UCSD-AML1 (cell line): ENCODE measurements at regions not wholly inside any gene's neighbourhood (a gene's known extent, or its start where the extent isn't known, plus 50 kb on each side); places are given as distances from the start of the nearest gene placed in this dataset.

ENCODE experiments used
- DNase-seq: peaks from one replicate; lab custom pipeline; 2025; ENCODE audit not compliant: unreplicated experiment; lab: John Stamatoyannopoulos, UW

DNA sequence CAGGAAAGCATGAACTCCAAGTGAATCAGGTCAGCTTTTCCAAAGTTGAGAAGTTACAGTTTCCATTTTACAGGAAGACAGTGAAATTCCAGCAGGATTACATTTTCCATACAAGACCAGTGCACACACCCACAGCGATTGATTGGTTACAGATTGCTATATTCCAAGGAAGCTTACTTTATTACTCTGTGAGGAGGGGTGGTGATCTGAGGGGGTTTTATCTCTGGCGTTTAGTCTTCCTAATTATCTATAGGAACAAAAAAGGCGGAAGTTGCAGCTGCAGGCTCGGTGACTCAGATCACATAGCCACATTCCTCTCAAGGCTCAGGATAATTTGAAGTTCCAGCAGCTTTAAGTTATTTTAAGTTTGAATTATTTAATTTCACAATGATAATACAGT lies 450.4 kb upstream of the NMUR2 start:
- no peak for DNase-seq

DNA sequence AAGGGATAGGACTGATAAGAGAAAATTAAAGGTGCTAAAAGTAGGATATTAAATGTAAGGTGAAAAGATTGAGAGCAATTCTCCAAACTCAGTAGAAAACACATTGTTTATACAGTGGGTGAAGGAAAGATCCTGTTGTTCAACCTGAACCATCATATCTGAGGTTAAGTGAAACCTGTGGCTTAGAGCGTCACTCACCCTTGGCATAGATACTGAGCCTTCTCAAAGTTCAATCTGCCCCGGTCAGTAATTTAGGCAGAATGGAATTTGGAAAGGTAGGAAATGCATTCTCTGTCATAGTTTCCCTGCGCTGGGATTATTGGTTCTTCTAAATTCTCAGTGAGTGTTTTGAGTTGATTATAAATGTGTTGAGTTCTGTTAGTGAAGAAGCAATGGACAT lies 456.2 kb upstream of the NMUR2 start:
- no peak for DNase-seq

DNA sequence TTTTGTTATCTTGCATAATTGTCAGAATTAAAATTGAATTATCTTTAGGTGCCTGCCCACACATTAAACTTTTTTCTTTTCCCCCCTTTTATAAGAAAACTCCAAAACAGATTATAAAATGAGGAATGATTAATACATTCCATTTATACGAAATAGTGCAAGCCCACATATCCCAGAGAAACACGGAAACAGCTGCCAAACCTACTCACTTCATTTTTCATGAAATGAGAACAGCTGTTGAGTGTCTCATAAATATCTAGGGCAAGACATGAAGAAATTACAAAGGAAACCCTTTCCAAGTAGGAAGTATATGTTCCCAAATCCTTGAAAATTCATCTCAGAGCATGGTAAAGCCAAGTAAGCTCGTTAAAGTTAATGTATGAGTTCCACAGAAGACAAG lies 459.4 kb upstream of the NMUR2 start:
- DNase-seq, result no peak

DNA sequence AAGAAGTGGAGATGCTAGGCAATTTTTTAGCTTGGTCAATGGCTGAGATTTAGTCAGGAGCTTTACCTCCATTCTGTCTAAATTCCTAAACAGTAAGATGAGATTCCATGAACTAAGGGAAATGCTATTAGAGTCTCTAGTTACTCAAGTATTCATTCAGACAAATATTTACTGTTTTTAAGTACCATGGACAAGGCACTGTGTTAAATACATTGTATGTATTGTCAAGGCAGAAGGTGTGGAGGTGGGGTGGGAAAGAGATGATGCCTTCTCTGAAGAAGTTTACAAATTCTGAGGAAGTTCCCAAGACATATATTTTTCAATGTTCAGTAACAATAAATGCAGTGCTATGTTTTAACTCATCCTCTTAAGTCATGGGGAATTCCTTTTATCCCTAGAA lies 459.9 kb upstream of the NMUR2 start:
- DNase-seq, result no peak

DNA sequence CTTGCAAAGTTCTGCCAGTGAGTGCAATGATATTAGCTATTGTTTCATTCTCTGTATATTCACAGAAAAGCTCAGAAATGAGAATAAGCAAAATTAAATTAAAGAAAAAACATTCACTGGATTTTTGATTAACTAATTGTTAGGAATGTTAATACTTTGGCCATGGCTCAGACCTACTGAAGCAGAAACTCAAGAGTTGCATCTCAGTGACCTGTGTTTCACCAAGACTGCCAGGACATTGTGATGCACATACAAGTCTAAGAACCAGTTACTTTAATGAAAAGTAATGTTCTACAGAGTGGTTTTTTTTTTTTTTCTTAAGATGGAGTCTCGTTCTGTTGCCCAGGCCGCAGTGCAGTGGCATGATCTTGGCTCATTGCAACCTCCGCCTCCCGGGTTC lies 464.9 kb upstream of the NMUR2 start:
- no peak for DNase-seq

DNA sequence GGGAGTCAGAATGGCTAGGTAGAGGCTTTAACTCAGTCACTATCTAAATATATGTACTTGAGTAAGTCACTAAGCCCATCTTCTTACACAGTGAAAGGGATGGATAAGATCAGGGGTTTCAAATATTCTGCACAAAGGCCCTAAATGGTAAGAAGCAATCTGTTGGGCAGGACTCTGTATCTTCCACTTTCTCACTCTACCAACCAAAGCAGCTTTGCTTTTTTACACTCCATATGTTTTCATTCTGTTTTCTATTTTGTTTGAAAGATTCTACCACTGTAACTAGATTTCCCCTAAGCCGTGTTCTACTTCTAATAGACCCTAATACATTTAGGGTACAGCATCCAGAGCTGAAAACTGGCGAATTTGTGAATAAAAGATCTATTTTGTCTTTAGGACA lies 477.5 kb upstream of the NMUR2 start:
- DNase-seq, result no peak

DNA sequence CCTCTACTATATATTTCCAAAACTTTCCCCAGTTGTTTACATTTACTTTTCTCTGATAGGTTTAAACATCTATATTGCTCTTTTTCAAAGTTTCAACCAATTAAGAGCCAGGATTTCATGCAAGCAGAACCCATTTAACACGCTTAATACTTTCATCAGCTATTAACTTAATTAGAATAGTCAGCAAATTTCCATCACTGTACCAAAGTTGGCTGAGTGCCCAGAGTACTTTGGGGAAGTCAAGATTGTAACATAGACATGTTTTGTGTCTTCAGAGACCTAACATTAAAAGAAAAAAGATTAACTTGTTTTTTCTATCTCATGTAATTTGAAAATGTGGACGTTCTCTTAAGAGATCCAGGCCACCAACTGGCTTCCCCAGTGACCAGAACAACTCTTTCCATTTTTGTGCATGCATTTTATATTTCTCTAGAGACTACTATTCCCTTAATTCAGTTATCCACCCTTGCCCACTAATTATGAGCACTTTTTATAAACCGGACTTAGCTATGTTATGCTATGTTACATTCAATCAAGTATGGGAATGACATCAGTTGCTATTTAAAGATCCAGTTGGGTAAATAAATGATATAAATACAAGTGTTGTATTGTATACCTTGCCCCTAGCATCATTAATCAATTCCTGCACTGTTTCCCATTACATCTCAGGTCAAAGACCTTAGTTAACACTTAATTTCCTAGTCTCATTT lies 478.1 kb upstream of the NMUR2 start:
- no peak for DNase-seq

DNA sequence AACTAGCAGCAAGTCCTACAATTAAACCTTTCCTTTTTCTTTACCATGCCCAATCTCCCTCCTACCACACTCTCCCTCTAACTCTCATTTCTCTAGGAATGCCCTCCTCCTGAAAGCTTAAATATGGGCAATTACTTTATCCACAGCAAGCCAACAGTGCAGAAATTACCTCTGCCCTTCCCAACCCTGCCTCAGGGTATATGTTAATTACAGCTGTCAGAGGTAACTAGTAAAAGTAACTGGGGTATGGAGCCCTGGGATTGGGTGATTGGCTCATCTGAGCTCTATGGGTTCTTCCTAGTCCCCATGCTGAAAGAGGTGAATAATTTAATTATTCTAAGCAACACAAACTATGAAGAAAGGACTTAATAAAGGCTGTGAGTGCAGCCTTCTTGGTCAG lies 478.9 kb upstream of the NMUR2 start:
- DNase-seq, result no peak

DNA sequence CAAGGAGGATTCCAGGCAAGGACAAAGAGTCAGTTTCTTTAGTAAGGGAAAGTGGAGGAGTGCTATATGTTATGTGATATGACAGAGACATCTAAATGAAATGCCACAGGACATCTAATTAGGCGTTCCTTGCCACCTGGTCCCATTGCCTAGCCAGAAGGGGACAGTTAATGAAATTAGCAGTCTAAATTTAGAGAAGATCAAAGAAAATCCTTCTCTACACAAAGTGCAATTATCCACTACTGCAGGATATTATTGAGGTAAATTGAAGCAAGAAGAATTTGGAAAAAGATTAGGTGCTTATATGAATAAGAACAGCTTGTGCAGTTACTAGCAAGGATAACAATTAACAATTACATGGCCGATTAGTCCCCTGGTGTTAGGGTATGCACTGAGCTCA lies 495.3 kb upstream of the NMUR2 start:
- DNase-seq, result no peak

DNA sequence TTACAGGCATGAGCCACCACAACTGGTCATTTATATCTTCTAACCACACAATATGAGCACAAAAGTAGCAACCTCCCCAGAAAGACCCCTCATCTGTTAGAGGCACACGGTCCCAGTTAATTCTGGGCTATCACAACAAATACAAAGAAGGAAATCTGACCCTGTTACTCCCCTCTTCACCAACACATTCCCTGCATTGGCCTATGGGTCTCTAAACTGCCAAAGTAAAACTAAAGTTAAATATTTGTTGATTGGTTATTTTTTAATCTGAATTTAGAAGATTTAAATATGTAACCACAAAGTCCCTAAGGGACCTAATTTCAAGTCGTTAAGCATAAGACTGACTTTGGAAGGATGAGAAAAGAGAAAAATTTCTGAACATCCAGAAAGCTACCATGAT lies 496.7 kb upstream of the NMUR2 start:
- no peak for DNase-seq

DNA sequence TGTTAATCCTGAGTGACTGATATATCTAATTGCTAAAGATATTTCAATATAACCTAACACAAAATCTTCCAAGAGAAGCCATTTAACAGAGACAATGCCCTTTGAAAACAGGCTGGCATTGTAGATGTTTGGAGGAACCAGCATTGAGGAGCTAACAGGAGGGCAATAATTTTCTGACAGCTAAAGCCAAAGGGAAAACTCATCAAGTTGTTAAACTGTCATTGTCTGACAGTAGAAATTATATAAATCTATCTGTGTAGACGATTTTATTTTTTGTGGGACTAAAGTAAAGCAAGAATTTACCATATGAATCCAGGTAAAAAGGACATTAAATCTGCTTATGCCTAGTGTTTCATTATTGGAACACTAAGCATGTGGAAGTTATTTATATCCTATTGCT lies 500.2 kb upstream of the NMUR2 start:
- no peak for DNase-seq

DNA sequence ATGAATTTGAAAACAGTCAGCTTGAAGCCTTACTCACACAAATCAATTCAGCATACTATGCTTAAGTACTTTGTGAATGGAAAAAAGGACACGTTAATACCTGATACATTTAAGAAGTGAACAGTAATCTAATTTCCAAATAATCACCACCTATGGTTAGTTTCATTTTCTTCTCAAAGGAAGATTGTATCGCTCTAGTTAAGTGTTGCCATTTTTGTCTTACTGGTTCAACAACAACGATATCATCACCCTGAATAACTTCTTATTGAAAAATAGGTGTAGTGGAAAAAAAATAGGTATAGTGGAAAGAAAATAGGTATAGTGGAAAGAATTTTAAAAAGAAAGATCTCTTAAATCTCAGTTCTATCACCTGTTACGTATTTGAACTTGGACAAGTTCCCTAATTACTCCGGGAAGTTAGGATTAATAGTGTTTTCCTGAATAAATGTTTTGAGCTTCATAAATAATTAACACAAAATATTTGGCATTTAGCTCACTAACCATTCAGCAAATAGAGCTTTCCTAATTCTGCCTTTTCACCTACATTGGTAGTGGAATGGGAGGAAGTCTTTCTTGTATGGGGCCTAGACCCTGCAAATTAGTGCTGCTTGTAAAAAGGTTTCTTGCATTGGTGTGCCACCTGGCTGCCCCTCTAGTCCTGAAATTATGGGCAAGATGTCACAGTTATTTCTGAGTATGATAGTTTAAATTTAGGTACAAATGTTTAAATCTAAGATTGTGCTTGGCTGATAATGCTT lies 502.6 kb upstream of the NMUR2 start:
- DNase-seq, result no peak

DNA sequence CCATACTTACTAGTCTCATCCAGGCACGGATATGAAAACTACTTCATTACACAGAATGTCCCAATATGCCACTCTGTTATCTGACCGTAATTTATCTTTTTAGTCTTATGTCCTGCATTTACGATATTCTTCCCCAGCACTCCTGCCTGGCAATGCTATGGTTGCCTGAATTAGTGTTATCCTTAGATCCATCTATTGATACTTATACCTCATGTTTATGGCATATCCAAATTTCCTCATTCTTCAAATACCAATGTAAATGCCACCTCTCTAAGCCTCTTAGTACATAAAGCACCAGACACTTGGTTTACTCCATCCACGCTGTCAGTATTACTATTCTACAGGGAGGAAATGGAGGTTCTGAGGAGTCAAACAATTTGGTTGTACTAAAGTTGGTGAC lies 507.8 kb upstream of the NMUR2 start:
- no peak for DNase-seq

DNA sequence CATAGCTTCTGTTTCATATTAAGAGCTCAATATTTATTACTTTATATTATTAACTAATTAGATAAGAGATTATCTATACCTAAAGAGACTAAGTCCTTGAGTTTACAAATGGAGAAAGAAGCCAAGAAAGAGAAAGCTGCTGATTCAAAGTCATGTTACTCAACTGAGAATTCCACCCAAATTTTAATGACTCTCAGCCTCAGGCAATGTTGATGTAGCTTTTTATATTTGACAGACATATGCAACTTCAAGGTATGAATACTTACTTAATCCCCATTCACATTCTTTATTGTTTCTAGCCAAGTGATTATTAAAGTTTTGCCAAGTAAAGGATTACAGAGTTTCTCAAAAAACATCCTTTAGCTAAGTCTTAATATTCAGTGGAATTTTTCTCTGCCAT lies 527.5 kb upstream of the NMUR2 start:
- no peak for DNase-seq

DNA sequence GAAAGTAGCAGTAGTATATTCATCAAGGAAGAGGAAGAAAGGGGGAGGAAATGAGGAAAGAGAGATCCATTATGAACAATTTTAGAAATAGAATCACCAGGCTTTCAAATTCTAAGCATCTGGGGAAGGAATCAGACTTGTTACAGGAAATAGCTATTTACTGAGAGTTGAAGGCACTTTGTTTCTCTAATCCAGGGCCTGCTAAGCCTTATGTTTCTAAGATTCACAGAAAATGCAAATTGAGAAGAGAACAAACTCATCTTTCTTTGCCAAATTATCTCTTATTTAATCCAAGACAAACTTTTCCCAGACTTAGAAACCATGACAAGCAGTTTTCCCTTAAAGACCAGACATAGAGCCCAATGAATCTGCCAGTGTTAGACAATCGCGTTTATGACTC lies 528.0 kb upstream of the NMUR2 start:
- DNase-seq, result no peak

DNA sequence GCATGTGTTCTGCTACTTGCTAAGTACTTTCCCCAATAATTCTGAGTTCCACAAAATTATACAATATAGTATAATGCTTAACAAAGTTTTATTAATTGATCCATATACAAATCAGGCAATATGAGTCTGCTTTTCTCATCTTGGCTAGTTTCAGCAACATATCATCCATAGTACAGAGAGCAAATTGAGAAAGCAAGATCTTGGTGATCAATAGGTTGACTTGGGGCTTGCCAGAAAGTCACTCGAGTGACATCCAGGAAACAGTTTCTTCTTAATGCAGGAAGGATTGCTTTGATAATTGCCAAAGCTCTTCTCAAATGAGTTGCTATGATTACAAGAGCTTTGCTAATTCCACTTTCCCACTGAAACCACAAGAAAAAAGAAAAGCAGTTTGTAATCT lies 533.6 kb upstream of the NMUR2 start:
- DNase-seq, result no peak

DNA sequence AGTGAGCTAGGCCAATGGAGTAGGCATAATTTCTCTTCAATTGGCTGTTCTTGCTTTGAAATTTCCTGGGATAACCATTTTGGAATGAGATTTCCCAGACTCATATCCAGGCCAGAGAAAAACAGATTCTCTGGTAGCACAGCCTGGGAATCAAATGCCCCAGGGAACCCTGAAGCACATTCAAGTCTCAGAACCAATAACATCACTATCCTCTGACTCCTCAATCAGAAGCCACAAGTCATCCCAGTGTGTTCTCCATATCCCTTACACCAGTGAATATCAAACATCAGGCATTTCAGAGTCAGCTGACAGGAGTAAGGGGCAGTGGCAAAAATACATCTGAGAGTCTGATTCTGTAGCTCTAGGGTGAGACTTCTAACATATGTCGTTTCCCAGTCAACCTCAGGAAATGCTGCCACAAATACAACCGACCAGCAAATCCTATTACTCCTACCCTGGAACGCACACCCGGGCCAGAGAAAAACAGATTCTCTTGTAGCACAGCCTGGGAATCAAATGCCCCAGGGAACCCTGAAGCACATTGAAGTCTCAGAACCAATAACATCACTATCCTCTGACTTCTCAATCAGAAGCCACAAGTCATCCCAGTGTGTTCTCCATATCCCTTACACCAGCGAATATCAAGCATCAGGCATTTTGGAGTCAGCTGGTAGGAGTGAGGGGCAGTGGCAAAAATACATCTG lies 537.7 kb upstream of the NMUR2 start:
- DNase-seq, result no peak

DNA sequence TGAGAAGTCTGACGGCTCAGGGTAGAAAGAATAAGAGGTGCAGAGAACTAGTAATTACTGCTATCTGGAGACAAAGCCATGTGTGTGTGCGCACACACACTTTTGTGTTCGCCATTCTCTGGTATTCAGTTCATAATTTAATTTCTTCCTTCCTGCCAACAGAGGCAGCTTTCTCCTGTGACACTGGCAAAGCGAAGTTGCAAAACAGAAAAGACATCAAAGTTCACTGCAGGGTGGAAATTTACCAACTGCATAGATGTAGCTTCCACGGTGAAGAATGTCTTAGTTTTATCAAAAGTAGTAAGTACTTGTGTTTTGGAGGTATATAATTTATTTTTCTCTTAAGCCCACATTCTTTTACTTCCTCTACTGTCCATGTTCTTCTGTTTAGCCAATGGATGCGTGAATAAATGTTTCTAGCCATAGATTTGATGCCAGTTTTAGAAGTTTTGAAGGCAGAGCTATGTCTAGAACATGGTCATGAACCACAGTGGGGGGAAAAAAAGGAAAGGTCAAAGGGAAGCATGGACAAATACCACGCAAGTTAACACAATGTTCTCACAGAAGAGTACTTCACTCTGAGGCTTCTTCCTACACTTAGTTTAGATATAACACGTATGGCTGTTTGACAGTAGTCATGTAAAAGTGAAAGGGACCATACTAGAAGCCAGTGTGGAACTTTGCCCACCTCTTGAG lies 536.5 kb upstream of the GRIA1 start:
- DNase-seq, result no peak

DNA sequence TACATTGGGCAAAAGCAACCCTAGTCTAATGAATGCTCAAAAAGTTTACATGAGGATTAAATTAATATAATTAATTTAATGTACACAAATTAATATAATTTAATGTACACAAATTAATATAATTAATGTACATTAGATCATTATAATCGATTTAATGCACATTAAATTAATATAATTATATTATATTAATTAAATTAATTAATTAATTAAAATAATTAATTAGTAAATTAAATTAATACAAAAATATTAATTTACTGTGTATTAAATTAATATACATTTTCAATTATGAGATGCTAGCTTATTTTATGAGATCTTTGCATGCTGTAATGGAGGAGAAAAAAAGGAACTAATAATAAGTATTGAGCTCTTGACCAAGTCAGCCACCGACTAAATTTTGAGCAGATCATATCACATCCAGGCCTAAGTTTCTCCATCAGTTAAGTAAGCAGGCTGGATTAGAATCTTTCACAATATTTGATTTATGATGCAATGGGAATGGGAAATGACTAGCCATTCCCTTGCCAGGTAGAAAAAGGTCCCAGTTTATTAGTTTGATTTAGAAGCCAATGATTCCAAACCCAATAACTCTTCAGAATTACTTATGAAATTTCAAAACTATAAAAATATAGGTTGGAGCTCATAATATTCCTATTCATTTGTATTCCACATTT lies 533.4 kb upstream of the GRIA1 start:
- DNase-seq, result no peak

DNA sequence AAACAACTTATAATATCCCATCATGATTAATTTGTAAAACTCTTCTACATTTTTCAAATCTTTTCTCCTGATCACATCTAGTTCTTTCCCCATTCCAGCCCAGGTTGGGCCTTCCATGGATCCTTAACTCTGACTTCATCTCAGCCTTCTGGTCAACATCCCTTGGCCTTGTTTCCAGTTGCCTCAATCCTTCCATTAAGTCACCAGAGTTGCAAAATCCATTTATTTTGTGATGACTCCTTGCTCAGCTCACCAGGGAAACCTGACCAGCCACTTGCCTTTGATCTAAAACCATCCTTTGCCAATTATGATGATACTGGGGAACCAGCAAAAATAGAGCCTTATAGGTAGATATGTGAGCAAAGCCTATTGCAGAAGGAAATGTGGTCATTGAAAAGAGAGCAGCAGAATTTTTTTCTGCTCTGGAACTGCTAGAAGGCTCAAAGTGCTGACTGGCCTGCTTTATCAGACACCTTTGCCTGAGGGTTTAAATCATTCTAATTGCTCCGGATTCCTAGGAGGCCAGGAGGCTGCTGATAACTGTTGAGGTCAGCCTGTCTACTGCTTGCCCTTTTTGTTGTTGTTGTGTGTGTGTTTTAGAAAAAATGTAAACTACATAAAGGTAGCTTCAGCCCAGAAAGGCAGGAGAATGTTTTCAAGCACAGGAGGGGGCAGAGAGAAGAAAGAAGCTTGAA lies 512.2 kb upstream of the GRIA1 start:
- no peak for DNase-seq

DNA sequence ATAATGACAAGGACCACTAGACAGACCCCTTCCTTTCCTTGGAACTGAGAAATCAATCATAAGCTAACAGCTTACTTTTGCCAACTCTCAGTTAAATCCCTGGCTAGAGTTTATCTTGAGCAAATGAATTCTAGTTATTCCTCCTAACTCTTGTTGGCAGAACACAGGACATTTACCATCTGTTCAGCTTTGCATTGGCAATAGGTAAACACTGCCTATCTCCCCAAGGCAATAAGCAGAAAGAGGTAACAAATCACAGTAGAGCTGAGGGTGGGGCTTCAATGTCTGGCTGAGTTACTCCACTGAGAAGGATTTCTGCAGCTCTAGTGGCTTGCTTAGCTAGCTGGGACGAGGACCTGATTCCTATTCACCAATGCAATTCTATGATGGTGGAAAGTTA lies 503.3 kb upstream of the GRIA1 start:
- no peak for DNase-seq
